IMR-90 (cell line): ENCODE measurements at regions not wholly inside any gene's neighbourhood (a gene's known extent, or its start where the extent isn't known, plus 50 kb on each side); places are given as distances from the start of the nearest gene placed in this dataset.

Experiments
- CEBPB ChIP-seq: IDR thresholded peaks from 2 replicates; pipeline ENCODE4 v1.6.1; 2012; ENCODE audit warnings: low read depth, low read length, improper control_type of control experiment
- CTCF ChIP-seq: conservative IDR thresholded peaks from 2 replicates; pipeline ENCODE4 v1.5.1; 2012; ENCODE audit warnings: mild to moderate bottlenecking, low read depth, low read length, improper control_type of control experiment
- MAZ ChIP-seq: IDR thresholded peaks from 2 replicates; pipeline ENCODE4 v1.6.1; 2012; ENCODE audit warnings: low read depth, mild to moderate bottlenecking, low read length, improper control_type of control experiment, moderate library complexity, borderline replicate concordance
- RCOR1 ChIP-seq: IDR thresholded peaks from 2 replicates; pipeline ENCODE4 v1.6.1; 2012; ENCODE audit warnings: mild to moderate bottlenecking, low read length, improper control_type of control experiment; ENCODE audit not compliant: insufficient replicate concordance

GRCh38 chr16:54467398-54467797 lies 180.8 kb upstream of the IRX3 start:
- TF ChIP-seq MAZ (no peak), CTCF (no peak), RCOR1 (no peak), CEBPB (no peak)
